Liver (tissue), 8 donors: ENCODE measurements at regions not wholly inside any gene's neighbourhood (a gene's known extent, or its start where the extent isn't known, plus 50 kb on each side); places are given as distances from the start of the nearest gene placed in this dataset.

ENCODE experiments used
- DNase-seq: peaks from one replicate; pipeline ENCODE4 v3.0.0-alpha.2; 2017; ENCODE audit warnings: low spot score
- H3K27ac ChIP-seq, 2 donors: one replicate each; pipeline ENCODE4 v1.7.0; 2013; ENCODE audit warnings: inconsistent platforms in 2 of 2, low read length in 2 of 2, control low read depth in 1 of 2, low read depth in 1 of 2, mild to moderate bottlenecking in 1 of 2
- H3K27me3 ChIP-seq, 4 donors: one replicate each; pipeline versions ENCODE4 v1.6.1 to v1.7.0; 2013; ENCODE audit warnings: low read length in 3 of 4, inconsistent platforms in 1 of 4, mild to moderate bottlenecking in 1 of 4, moderate library complexity in 1 of 4; ENCODE audit not compliant: control insufficient read depth in 4 of 4, insufficient read depth in 4 of 4
- H3K36me3 ChIP-seq, 4 donors: one replicate each; pipeline versions ENCODE4 v1.6.1 to v1.7.0; 2013; ENCODE audit warnings: low read length in 3 of 4, mild to moderate bottlenecking in 3 of 4, low read depth in 1 of 4, moderate library complexity in 1 of 4; ENCODE audit not compliant: control insufficient read depth in 4 of 4, insufficient read depth in 3 of 4
- H3K4me1 ChIP-seq, 4 donors: one replicate each; pipeline versions ENCODE4 v1.6.1 to v1.7.0; 2013; ENCODE audit warnings: low read length in 3 of 4, mild to moderate bottlenecking in 3 of 4, moderate library complexity in 1 of 4; ENCODE audit not compliant: control insufficient read depth in 4 of 4, insufficient read depth in 4 of 4
- H3K4me3 ChIP-seq, 3 donors: one replicate each; pipeline versions ENCODE4 v1.6.1 to v1.7.0; 2013; ENCODE audit warnings: low read length in 3 of 3, control low read depth in 1 of 3, low read depth in 1 of 3, mild to moderate bottlenecking in 1 of 3
- H3K9ac ChIP-seq, 2 donors: one replicate each; pipeline ENCODE4 v1.7.0; 2013; ENCODE audit warnings: low read length in 2 of 2, mild to moderate bottlenecking in 2 of 2, moderate library complexity in 2 of 2, control low read depth in 1 of 2, low read depth in 1 of 2
- H3K9me3 ChIP-seq, 4 donors: one replicate each; pipeline versions ENCODE4 v1.6.1 to v1.7.0; 2013; ENCODE audit warnings: low read length in 3 of 4; ENCODE audit not compliant: control insufficient read depth in 4 of 4
- ATF3 ChIP-seq: IDR thresholded peaks from 2 replicates; pipeline ENCODE4 v1.6.1; 2016; ENCODE audit warnings: antibody characterized with exemption
- CTCF ChIP-seq: fragments of 150-350 bp; IDR thresholded peaks from 2 replicates; pipeline ENCODE4 v1.5.1; 2017; ENCODE audit warnings: improper control_type of control experiment, low read depth, low read length; ENCODE audit not compliant: missing input control
- EGR1 ChIP-seq, 2 donors: IDR thresholded peaks; 2 replicates each; pipeline ENCODE4 v1.6.1; 2016 to 2018; ENCODE audit warnings: antibody characterized with exemption in 2 of 2, low read depth in 2 of 2
- FOXA1 ChIP-seq: IDR thresholded peaks from 2 replicates; pipeline ENCODE4 v1.6.1; 2016; ENCODE audit warnings: antibody characterized with exemption
- FOXA2 ChIP-seq: IDR thresholded peaks from 2 replicates; pipeline ENCODE4 v1.6.1; 2016; ENCODE audit warnings: antibody characterized with exemption
- GABPA ChIP-seq, 2 donors: IDR thresholded peaks in 1 of 2; conservative IDR thresholded peaks in 1 of 2; 2 replicates each; pipeline ENCODE4 v1.6.1; 2016; ENCODE audit warnings: antibody characterized with exemption in 2 of 2, mild to moderate bottlenecking in 1 of 2, moderate library complexity in 1 of 2
- HNF4A ChIP-seq, 2 donors: conservative IDR thresholded peaks; 2 replicates each; pipeline ENCODE4 v1.6.1; 2016; ENCODE audit warnings: antibody characterized with exemption in 2 of 2, mild to moderate bottlenecking in 2 of 2
- HNF4G ChIP-seq: IDR thresholded peaks from 2 replicates; pipeline ENCODE4 v1.6.1; 2016; ENCODE audit warnings: antibody characterized with exemption
- JUND ChIP-seq, 2 donors: IDR thresholded peaks; 2 replicates each; pipeline ENCODE4 v1.6.1; 2016; ENCODE audit warnings: antibody characterized with exemption in 2 of 2
- MAX ChIP-seq: IDR thresholded peaks from 2 replicates; pipeline ENCODE4 v1.6.1; 2016; ENCODE audit warnings: antibody characterized with exemption
- NR2F2 ChIP-seq: IDR thresholded peaks from 2 replicates; pipeline ENCODE4 v1.6.1; 2016; ENCODE audit warnings: antibody characterized with exemption
- RAD21 ChIP-seq, 2 donors: IDR thresholded peaks; 2 replicates each; pipeline ENCODE4 v1.6.1; 2016; ENCODE audit warnings: antibody characterized with exemption in 2 of 2, mild to moderate bottlenecking in 2 of 2
- REST ChIP-seq: IDR thresholded peaks from 2 replicates; pipeline ENCODE4 v1.6.1; 2016; ENCODE audit warnings: antibody characterized with exemption, mild to moderate bottlenecking
- RXRA ChIP-seq, 2 donors: IDR thresholded peaks; 2 replicates each; pipeline ENCODE4 v1.6.1; 2017 to 2018; ENCODE audit warnings: antibody characterized with exemption in 2 of 2, mild to moderate bottlenecking in 1 of 2
- SP1 ChIP-seq: IDR thresholded peaks from 2 replicates; pipeline ENCODE4 v1.6.1; 2018; ENCODE audit warnings: antibody characterized with exemption, mild to moderate bottlenecking
- YY1 ChIP-seq: IDR thresholded peaks from 2 replicates; pipeline ENCODE4 v1.6.1; 2016; ENCODE audit warnings: antibody characterized with exemption, mild to moderate bottlenecking
- ZBTB33 ChIP-seq: IDR thresholded peaks from 2 replicates; pipeline ENCODE4 v1.6.1; 2016; ENCODE audit warnings: antibody characterized with exemption
- WGBS: extraction: QIAGEN DNeasy Blood & Tissue Kit; methylation state at CpG from one replicate; pipeline ENCODE4 v1.1.7; 2013; 5-methylcytosine and 5-hydroxymethylcytosine counted together
- donor health status: healthy.
- donor health status: healthy.
- donor health status: healthy.
- donor health status: healthy.
- donor health status: healthy.

- no peaks in the 10 kb centered on the region for H3K9me3 ChIP-seq
- 90% methylated on average over 3 of the region's 3 CpGs for WGBS
Measured at GRCh38 chr1:55781003-55781402, 565.8 kb upstream of the USP24 start.

More at GRCh38 chr1:55781003-55781402, 565.8 kb upstream of the USP24 start:
- Histone ChIP-seq H3K4me1 (no peaks in the 10 kb centered on the region), H3K27ac (no peak overlapping the region), H3K36me3 (no peaks in the 10 kb centered on the region), H3K4me3 (no peak overlapping the region), H3K27me3 (no peaks in the 10 kb centered on the region), H3K9ac (no peak overlapping the region)
- DNase-seq = no peak
- TF ChIP-seq CTCF (no peak), SP1 (no peak), ATF3 (no peak), GABPA (IDR thresholded peaks at IDR 0.05 in 1 of 2, conservative IDR thresholded peaks at IDR 0.05 in 1 of 2) (no peak), FOXA2 (no peak), NR2F2 (no peak), HNF4A (conservative IDR thresholded peaks at IDR 0.05) (no peak), EGR1 (IDR thresholded peaks at IDR 0.05; ENCODE audit: low read depth in 2 of 2) (no peak), FOXA1 (no peak), RAD21 (IDR thresholded peaks at IDR 0.05) (no peak), HNF4G (no peak), REST (no peak), JUND (IDR thresholded peaks at IDR 0.05) (no peak), ZBTB33 (no peak), MAX (no peak), RXRA (IDR thresholded peaks at IDR 0.05) (no peak), YY1 (no peak)
